Stimulated activated CD4-positive, alpha-beta T cell treated with anti-CD3 and anti-CD28 coated beads, Interleukin-4, amount 100 ng/mL, for 48 hours (primary cell): ENCODE measurements at regions not wholly inside any gene's neighbourhood (a gene's known extent, or its start where the extent isn't known, plus 50 kb on each side); places are given as distances from the start of the nearest gene placed in this dataset.

Experiments used
- DNase-seq, 2 donors: peaks; one replicate each; pipeline ENCODE4 v3.0.0-alpha.2; 2020; ENCODE audit warnings: low read depth in 2 of 2

- DNase-seq = no peak
These were observed 1126.2 kb downstream of the BRD1 start for GRCh38 chr22:48701296-48702030.

GRCh38 chr22:48700566-48701295 lies 1126.9 kb downstream of the BRD1 start:
- no peak for DNase-seq

- DNase-seq = no peak
These were observed 1127.5 kb downstream of the BRD1 start for GRCh38 chr22:48700180-48700565.

GRCh38 chr22:48699511-48699910 lies 1128.2 kb downstream of the BRD1 start:
- no peak for DNase-seq

GRCh38 chr22:48698618-48699017 lies 1129.1 kb downstream of the BRD1 start:
- no peak for DNase-seq

GRCh38 chr22:48697694-48698276 lies 1129.9 kb downstream of the BRD1 start:
- DNase-seq = no peak

GRCh38 chr22:48697223-48697622 lies 1130.5 kb downstream of the BRD1 start:
- DNase-seq = no peak

- DNase-seq = no peak
These were observed 1131.3 kb downstream of the BRD1 start for GRCh38 chr22:48696371-48696770.

- no peak for DNase-seq
These were observed 1131.9 kb downstream of the BRD1 start for GRCh38 chr22:48695731-48696305.

GRCh38 chr22:48695251-48695650 lies 1132.4 kb downstream of the BRD1 start:
- no peak for DNase-seq

GRCh38 chr22:48694296-48694883 lies 1133.3 kb downstream of the BRD1 start:
- no peak for DNase-seq

- DNase-seq = no peak
These were observed 1134.1 kb downstream of the BRD1 start for GRCh38 chr22:48693377-48694135.

- DNase-seq = no peak
These were observed 1134.8 kb downstream of the BRD1 start for GRCh38 chr22:48692734-48693376.

GRCh38 chr22:48691431-48691851 lies 1136.2 kb downstream of the BRD1 start:
- no peak for DNase-seq

GRCh38 chr22:48690583-48691317 lies 1136.9 kb downstream of the BRD1 start:
- no peak for DNase-seq

- no peak for DNase-seq
These were observed 1138.5 kb downstream of the BRD1 start for GRCh38 chr22:48689206-48689605.

GRCh38 chr22:48688366-48688765 lies 1139.3 kb downstream of the BRD1 start:
- no peak for DNase-seq

- DNase-seq = no peak
These were observed 1140.1 kb downstream of the BRD1 start for GRCh38 chr22:48687606-48688005.

- DNase-seq = no peak
These were observed 1140.9 kb downstream of the BRD1 start for GRCh38 chr22:48686694-48687302.

- DNase-seq = no peak
These were observed 1141.9 kb downstream of the BRD1 start for GRCh38 chr22:48685767-48686166.
